OCI-LY1 (cell line): ENCODE measurements at regions not wholly inside any gene's neighbourhood (a gene's known extent, or its start where the extent isn't known, plus 50 kb on each side); places are given as distances from the start of the nearest gene placed in this dataset.

ENCODE experiments used
- EZH2 ChIP-seq: fragments of 200-600 bp; sonication (generic), shearing (Covaris generic); IDR thresholded peaks from 2 replicates; pipeline ENCODE4 v1.8.0; 2017; ENCODE audit warnings: borderline replicate concordance, mixed run types, mild to moderate bottlenecking, antibody characterized with exemption, low read length, moderate library complexity, mixed read lengths
- TF ChIP-seq, protein P1 (sequence below): fragments of 200-600 bp; sonication (generic), shearing (Covaris generic); IDR thresholded peaks from 2 replicates; pipeline ENCODE4 v1.5.1; 2017; ENCODE audit warnings: mild to moderate bottlenecking, antibody characterized with exemption, low read length, moderate library complexity, mixed read lengths

DNA sequence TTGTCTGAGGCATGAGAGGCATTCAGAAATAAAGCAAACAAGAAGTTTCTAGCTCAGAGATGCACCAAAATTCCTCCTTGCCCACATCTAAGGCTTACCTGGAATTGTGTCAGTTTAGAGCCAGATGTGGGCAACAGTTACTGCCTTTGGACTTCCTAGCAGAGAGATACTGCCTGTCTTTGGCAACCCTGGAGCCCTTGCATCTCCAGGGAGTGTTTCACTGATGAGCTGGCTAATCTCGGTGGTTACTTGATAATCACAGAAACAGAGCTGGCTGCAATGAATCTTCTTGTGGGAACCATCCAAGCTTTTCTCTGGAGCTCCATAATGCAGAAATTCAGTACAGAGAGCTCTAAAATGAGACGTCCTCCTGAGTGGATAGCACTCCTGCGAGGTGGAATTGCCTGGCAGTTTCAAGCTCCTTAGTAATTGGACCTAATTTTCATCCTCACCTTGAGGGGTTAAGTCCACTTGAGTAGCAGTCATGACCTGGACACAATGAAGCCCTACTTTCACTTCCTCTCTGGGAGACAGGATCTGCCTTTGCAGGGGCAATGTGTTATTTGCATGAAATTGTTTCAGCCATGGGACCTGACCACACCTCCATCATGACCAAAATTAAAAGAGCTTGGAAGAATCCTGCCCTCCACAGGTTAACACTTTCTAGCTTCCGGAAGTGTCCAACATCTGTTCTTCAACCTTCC, 108.8 kb upstream of the ARHGAP5 start:
- TF ChIP-seq EZH2 = no peak
- TF ChIP-seq, protein P1, sequence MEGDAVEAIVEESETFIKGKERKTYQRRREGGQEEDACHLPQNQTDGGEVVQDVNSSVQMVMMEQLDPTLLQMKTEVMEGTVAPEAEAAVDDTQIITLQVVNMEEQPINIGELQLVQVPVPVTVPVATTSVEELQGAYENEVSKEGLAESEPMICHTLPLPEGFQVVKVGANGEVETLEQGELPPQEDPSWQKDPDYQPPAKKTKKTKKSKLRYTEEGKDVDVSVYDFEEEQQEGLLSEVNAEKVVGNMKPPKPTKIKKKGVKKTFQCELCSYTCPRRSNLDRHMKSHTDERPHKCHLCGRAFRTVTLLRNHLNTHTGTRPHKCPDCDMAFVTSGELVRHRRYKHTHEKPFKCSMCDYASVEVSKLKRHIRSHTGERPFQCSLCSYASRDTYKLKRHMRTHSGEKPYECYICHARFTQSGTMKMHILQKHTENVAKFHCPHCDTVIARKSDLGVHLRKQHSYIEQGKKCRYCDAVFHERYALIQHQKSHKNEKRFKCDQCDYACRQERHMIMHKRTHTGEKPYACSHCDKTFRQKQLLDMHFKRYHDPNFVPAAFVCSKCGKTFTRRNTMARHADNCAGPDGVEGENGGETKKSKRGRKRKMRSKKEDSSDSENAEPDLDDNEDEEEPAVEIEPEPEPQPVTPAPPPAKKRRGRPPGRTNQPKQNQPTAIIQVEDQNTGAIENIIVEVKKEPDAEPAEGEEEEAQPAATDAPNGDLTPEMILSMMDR = no peak
